ENCODE measurements at regions not wholly inside any gene's neighbourhood (a gene's known extent, or its start where the extent isn't known, plus 50 kb on each side); places are given as distances from the start of the nearest gene placed in this dataset.

- no peak for TF ChIP-seq POLR2A (IDR thresholded peaks at IDR 0.05)
- TF ChIP-seq, protein P1, sequence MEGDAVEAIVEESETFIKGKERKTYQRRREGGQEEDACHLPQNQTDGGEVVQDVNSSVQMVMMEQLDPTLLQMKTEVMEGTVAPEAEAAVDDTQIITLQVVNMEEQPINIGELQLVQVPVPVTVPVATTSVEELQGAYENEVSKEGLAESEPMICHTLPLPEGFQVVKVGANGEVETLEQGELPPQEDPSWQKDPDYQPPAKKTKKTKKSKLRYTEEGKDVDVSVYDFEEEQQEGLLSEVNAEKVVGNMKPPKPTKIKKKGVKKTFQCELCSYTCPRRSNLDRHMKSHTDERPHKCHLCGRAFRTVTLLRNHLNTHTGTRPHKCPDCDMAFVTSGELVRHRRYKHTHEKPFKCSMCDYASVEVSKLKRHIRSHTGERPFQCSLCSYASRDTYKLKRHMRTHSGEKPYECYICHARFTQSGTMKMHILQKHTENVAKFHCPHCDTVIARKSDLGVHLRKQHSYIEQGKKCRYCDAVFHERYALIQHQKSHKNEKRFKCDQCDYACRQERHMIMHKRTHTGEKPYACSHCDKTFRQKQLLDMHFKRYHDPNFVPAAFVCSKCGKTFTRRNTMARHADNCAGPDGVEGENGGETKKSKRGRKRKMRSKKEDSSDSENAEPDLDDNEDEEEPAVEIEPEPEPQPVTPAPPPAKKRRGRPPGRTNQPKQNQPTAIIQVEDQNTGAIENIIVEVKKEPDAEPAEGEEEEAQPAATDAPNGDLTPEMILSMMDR (IDR thresholded peaks at IDR 0.05), result no peak
Measured at GRCh38 chr6:119541132-119541905, 191.8 kb upstream of the MAN1A1 start.

Measured in body of pancreas (tissue), 4 donors.